Osteocyte (in vitro differentiated cells): ENCODE measurements at regions not wholly inside any gene's neighbourhood (a gene's known extent, or its start where the extent isn't known, plus 50 kb on each side); places are given as distances from the start of the nearest gene placed in this dataset.

ENCODE experiments used
- DNase-seq: peaks from one replicate; pipeline ENCODE4 v3.0.0; 2021; ENCODE audit warnings: mixed read lengths; ENCODE audit not compliant: unreplicated experiment; ENCODE audit errors: extremely low spot score
- H3K27ac Mint-ChIP-seq: one replicate; pipeline ENCODE4 v1.8.0; 2021; ENCODE audit warnings: mild to moderate bottlenecking, mixed read lengths; ENCODE audit not compliant: unreplicated experiment
- H3K27me3 Mint-ChIP-seq: one replicate; pipeline ENCODE4 v1.8.0; 2021; ENCODE audit warnings: mixed read lengths; ENCODE audit not compliant: unreplicated experiment
- H3K36me3 Mint-ChIP-seq: one replicate; pipeline ENCODE4 v1.8.0; 2021; ENCODE audit warnings: mixed read lengths; ENCODE audit not compliant: unreplicated experiment
- H3K4me1 Mint-ChIP-seq: one replicate; pipeline ENCODE4 v1.8.0; 2021; ENCODE audit warnings: mixed read lengths; ENCODE audit not compliant: unreplicated experiment
- H3K4me3 Mint-ChIP-seq: one replicate; pipeline ENCODE4 v1.8.0; 2021; ENCODE audit warnings: mild to moderate bottlenecking, moderate library complexity, mixed read lengths; ENCODE audit not compliant: unreplicated experiment
- H3K9me3 Mint-ChIP-seq: one replicate; pipeline ENCODE4 v1.8.0; 2021; ENCODE audit warnings: mixed read lengths; ENCODE audit not compliant: unreplicated experiment
- CTCF ChIP-seq: fragments of 200-600 bp; sonication (generic); IDR thresholded peaks from 2 replicates; pipeline ENCODE4 v1.5.0; 2021; ENCODE audit warnings: antibody characterized with exemption, mild to moderate bottlenecking, moderate library complexity

- H3K36me3 Mint-ChIP-seq: no peaks in the 10 kb centered on the region
- DNase-seq: peak; percentile 69
- H3K27ac Mint-ChIP-seq: no peak overlapping the region
- TF ChIP-seq CTCF: no peak
- H3K9me3 Mint-ChIP-seq: no peaks in the 10 kb centered on the region
- H3K4me3 Mint-ChIP-seq: no peak overlapping the region
- H3K27me3 Mint-ChIP-seq: peaks cover 11% of the 10 kb centered on the region
- H3K4me1 Mint-ChIP-seq: no peaks in the 10 kb centered on the region
These were observed 110.2 kb upstream of the CST7 start for GRCh38 chr20:24838546-24839535.

- H3K4me3 Mint-ChIP-seq: no peak overlapping the region
- peaks cover 11% of the 10 kb centered on the region for H3K27me3 Mint-ChIP-seq
- H3K4me1 Mint-ChIP-seq: no peaks in the 10 kb centered on the region
- H3K27ac Mint-ChIP-seq: no peak overlapping the region
- H3K9me3 Mint-ChIP-seq: no peaks in the 10 kb centered on the region
- DNase-seq: peak; percentile 65
- TF ChIP-seq CTCF: no peak
- no peaks in the 10 kb centered on the region for H3K36me3 Mint-ChIP-seq
These were observed 108.9 kb upstream of the CST7 start for GRCh38 chr20:24840121-24840713.

- Mint-ChIP-seq H3K4me3 (no peak overlapping the region), H3K27ac (no peak overlapping the region), H3K36me3 (no peaks in the 10 kb centered on the region), H3K4me1 (no peaks in the 10 kb centered on the region), H3K27me3 (peaks cover 15% of the 10 kb centered on the region), H3K9me3 (peaks cover 8% of the 10 kb centered on the region)
- no peak for TF ChIP-seq CTCF
- peak; percentile 75 for DNase-seq
These were observed 106.7 kb upstream of the CST7 start for GRCh38 chr20:24842274-24842917.

GRCh38 chr20:24842918-24843715 lies 106.0 kb upstream of the CST7 start:
- Mint-ChIP-seq H3K4me1 (no peaks in the 10 kb centered on the region), H3K27ac (no peak overlapping the region), H3K27me3 (peaks cover 15% of the 10 kb centered on the region), H3K4me3 (no peak overlapping the region), H3K9me3 (peaks cover 14% of the 10 kb centered on the region), H3K36me3 (no peaks in the 10 kb centered on the region)
- no peak for TF ChIP-seq CTCF
- no peak for DNase-seq
